GM23338 (cell line): ENCODE measurements at regions not wholly inside any gene's neighbourhood (a gene's known extent, or its start where the extent isn't known, plus 50 kb on each side); places are given as distances from the start of the nearest gene placed in this dataset.

Source experiments
- ATAC-seq: fragments of 200-7000 bp; cut with Tn5 transposase; 3 replicates; pipeline ENCODE4 v1.9.1; 2020
- DNase-seq: peaks from one replicate; pipeline ENCODE4 v3.0.0-alpha.2; 2015; ENCODE audit warnings: low spot score
- H2AFZ ChIP-seq: fragments of 200-600 bp; sonication (generic); 2 replicates; pipeline ENCODE4 v1.8.0; 2016; ENCODE audit warnings: antibody characterized with exemption, mild to moderate bottlenecking, moderate library complexity
- H3F3A ChIP-seq: fragments of 200-600 bp; sonication (generic); replicated peaks from 2 replicates; pipeline ENCODE4 v1.8.0; 2017; ENCODE audit warnings: antibody characterized with exemption, mixed run types, low read depth
- H3K27ac ChIP-seq: fragments of 200-600 bp; sonication (generic); 2 replicates; pipeline ENCODE4 v1.6.1; 2016; ENCODE audit warnings: low read depth
- H3K27me3 ChIP-seq: fragments of 200-600 bp; sonication (generic); 2 replicates; pipeline ENCODE4 v1.8.0; 2016; ENCODE audit warnings: mild to moderate bottlenecking, mixed run types, moderate library complexity; ENCODE audit not compliant: insufficient read depth
- H3K36me3 ChIP-seq: fragments of 200-600 bp; sonication (generic); 2 replicates; pipeline ENCODE4 v1.8.0; 2016; ENCODE audit warnings: mild to moderate bottlenecking; ENCODE audit not compliant: insufficient read depth
- H3K4me1 ChIP-seq: fragments of 200-600 bp; sonication (generic); 2 replicates; pipeline ENCODE4 v1.8.0; 2016; ENCODE audit warnings: mild to moderate bottlenecking, moderate library complexity; ENCODE audit not compliant: insufficient read depth
- H3K4me2 ChIP-seq: fragments of 200-600 bp; sonication (generic); 2 replicates; pipeline ENCODE4 v1.7.1; 2017; ENCODE audit warnings: mixed run types
- H3K4me3 ChIP-seq: fragments of 200-600 bp; sonication (generic); 2 replicates; pipeline ENCODE4 v1.6.1; 2016; ENCODE audit warnings: mixed run types
- H3K79me2 ChIP-seq: fragments of 200-600 bp; sonication (generic); replicated peaks from 2 replicates; pipeline ENCODE4 v1.8.0; 2017; ENCODE audit warnings: mild to moderate bottlenecking; ENCODE audit not compliant: insufficient read depth
- H3K9me2 ChIP-seq: fragments of 200-600 bp; sonication (generic); 2 replicates; pipeline ENCODE4 v1.8.0; 2017; ENCODE audit not compliant: insufficient read depth
- H4K20me1 ChIP-seq: fragments of 200-600 bp; sonication (generic); replicated peaks from 2 replicates; pipeline ENCODE4 v1.8.0; 2017; ENCODE audit warnings: mild to moderate bottlenecking; ENCODE audit not compliant: insufficient read depth
- H3K27ac Mint-ChIP-seq: 2 replicates; pipeline ENCODE4 v1.8.0; 2020; ENCODE audit warnings: inconsistent platforms, mild to moderate bottlenecking, moderate library complexity, mixed read lengths
- H3K27me3 Mint-ChIP-seq: 3 replicates; pipeline ENCODE4 v1.8.0; 2022; ENCODE audit warnings: low read depth, mild to moderate bottlenecking, moderate library complexity, mixed read lengths, inconsistent platforms; ENCODE audit not compliant: insufficient read depth, poor library complexity
- H3K36me3 Mint-ChIP-seq: 3 replicates; pipeline ENCODE4 v1.8.0; 2021; ENCODE audit warnings: low read depth, mild to moderate bottlenecking, inconsistent platforms, moderate library complexity, mixed read lengths
- H3K4me1 Mint-ChIP-seq: 3 replicates; pipeline ENCODE4 v1.8.0; 2020; ENCODE audit warnings: mild to moderate bottlenecking, inconsistent platforms, mixed read lengths
- H3K4me3 Mint-ChIP-seq: 3 replicates; pipeline ENCODE4 v1.8.0; 2021; ENCODE audit warnings: moderate library complexity, mild to moderate bottlenecking, inconsistent platforms, mixed read lengths
- H3K9me3 Mint-ChIP-seq: 3 replicates; pipeline ENCODE4 v1.8.0; 2020; ENCODE audit warnings: moderate library complexity, mild to moderate bottlenecking, inconsistent platforms, mixed read lengths
- CREB1 ChIP-seq: fragments of 250-450 bp; sonication (Bioruptor Pico); IDR thresholded peaks from 2 replicates; pipeline ENCODE4 v1.5.0; 2020; ENCODE audit warnings: low read depth, mild to moderate bottlenecking, moderate library complexity
- EZH2 ChIP-seq: fragments of 200-600 bp; sonication (generic); IDR thresholded peaks from one replicate; pipeline ENCODE4 v1.8.0; 2017; ENCODE audit warnings: antibody characterized with exemption, mild to moderate bottlenecking, low read depth; ENCODE audit not compliant: unreplicated experiment
- EZH2phosphoT487 ChIP-seq: fragments of 200-600 bp; sonication (generic); IDR thresholded peaks from one replicate; pipeline ENCODE4 v1.8.1; 2018; ENCODE audit warnings: antibody characterized with exemption; ENCODE audit not compliant: unreplicated experiment
- NANOG ChIP-seq: IDR thresholded peaks from 2 replicates; pipeline ENCODE4 v1.6.1; 2016; ENCODE audit warnings: antibody characterized with exemption, borderline replicate concordance
- POLR2AphosphoS5 ChIP-seq: IDR thresholded peaks from 2 replicates; pipeline ENCODE4 v1.6.1; 2016; ENCODE audit warnings: antibody characterized with exemption, low read depth
- TF ChIP-seq, protein P1 (sequence below): fragments of 250-450 bp; sonication (Bioruptor Pico); IDR thresholded peaks from 2 replicates; pipeline ENCODE4 v1.5.0; 2020; ENCODE audit warnings: mild to moderate bottlenecking, moderate library complexity

DNA sequence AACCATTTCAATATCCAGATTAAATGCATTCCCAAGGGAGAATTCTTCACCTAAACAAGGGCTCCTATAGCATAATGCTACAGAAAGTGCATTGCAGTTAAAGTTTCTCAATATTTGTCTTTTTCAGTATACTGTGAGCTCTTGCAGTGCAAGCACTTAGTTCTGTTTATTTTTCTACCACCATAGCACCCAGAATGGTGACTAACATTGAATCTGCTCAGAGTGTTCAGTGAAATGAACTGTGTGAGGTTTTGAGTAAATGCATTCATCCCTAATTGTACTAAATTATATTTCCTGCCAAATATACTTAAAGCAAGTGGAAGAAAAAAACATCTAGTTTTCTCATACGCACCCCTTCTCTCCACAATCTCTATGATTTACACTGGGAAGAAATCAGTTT lies 383.9 kb downstream of the PCDH7 start (continued):
- TF ChIP-seq, protein P1, sequence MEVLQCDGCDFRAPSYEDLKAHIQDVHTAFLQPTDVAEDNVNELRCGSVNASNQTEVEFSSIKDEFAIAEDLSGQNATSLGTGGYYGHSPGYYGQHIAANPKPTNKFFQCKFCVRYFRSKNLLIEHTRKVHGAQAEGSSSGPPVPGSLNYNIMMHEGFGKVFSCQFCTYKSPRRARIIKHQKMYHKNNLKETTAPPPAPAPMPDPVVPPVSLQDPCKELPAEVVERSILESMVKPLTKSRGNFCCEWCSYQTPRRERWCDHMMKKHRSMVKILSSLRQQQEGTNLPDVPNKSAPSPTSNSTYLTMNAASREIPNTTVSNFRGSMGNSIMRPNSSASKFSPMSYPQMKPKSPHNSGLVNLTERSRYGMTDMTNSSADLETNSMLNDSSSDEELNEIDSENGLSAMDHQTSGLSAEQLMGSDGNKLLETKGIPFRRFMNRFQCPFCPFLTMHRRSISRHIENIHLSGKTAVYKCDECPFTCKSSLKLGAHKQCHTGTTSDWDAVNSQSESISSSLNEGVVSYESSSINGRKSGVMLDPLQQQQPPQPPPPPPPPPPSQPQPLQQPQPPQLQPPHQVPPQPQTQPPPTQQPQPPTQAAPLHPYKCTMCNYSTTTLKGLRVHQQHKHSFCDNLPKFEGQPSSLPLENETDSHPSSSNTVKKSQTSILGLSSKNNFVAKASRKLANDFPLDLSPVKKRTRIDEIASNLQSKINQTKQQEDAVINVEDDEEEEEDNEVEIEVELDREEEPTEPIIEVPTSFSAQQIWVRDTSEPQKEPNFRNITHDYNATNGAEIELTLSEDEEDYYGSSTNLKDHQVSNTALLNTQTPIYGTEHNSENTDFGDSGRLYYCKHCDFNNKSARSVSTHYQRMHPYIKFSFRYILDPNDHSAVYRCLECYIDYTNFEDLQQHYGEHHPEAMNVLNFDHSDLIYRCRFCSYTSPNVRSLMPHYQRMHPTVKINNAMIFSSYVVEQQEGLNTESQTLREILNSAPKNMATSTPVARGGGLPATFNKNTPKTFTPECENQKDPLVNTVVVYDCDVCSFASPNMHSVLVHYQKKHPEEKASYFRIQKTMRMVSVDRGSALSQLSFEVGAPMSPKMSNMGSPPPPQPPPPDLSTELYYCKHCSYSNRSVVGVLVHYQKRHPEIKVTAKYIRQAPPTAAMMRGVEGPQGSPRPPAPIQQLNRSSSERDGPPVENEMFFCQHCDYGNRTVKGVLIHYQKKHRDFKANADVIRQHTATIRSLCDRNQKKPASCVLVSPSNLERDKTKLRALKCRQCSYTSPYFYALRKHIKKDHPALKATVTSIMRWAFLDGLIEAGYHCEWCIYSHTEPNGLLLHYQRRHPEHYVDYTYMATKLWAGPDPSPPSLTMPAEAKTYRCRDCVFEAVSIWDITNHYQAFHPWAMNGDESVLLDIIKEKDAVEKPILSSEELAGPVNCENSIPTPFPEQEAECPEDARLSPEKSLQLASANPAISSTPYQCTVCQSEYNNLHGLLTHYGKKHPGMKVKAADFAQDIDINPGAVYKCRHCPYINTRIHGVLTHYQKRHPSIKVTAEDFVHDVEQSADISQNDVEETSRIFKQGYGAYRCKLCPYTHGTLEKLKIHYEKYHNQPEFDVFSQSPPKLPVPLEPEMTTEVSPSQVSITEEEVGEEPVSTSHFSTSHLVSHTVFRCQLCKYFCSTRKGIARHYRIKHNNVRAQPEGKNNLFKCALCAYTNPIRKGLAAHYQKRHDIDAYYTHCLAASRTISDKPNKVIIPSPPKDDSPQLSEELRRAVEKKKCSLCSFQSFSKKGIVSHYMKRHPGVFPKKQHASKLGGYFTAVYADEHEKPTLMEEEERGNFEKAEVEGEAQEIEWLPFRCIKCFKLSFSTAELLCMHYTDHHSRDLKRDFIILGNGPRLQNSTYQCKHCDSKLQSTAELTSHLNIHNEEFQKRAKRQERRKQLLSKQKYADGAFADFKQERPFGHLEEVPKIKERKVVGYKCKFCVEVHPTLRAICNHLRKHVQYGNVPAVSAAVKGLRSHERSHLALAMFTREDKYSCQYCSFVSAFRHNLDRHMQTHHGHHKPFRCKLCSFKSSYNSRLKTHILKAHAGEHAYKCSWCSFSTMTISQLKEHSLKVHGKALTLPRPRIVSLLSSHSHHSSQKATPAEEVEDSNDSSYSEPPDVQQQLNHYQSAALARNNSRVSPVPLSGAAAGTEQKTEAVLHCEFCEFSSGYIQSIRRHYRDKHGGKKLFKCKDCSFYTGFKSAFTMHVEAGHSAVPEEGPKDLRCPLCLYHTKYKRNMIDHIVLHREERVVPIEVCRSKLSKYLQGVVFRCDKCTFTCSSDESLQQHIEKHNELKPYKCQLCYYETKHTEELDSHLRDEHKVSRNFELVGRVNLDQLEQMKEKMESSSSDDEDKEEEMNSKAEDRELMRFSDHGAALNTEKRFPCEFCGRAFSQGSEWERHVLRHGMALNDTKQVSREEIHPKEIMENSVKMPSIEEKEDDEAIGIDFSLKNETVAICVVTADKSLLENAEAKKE (CRISPR knock-in tag), result no peak
- TF ChIP-seq EZH2phosphoT487 (no peak), POLR2AphosphoS5 (no peak), NANOG (no peak), CREB1 (CRISPR knock-in tag) (no peak)

DNA sequence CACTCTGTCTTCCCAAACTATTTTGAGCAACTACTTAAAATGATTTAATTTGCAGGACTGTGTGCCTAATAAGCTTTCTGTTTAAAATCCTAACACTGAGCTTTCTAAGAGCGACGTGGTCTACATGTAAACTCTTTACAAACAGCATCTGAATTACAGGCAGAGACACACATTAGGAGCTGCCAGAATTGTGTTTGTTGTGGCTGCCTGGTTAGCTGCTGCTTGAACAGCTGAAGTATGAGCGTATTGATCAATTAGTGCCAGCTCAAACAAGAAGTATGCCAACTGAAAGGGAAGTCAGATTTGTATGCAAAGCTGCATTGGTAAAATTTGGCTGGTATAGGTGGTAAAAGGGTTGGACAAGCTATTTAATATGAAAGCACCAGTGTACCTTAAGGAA lies 384.4 kb downstream of the PCDH7 start:
- no peak for DNase-seq
- peaks cover 2% of the 10 kb centered on the region for H3K27me3 Mint-ChIP-seq
- H3K36me3 Mint-ChIP-seq, result no peaks in the 10 kb centered on the region

DNA sequence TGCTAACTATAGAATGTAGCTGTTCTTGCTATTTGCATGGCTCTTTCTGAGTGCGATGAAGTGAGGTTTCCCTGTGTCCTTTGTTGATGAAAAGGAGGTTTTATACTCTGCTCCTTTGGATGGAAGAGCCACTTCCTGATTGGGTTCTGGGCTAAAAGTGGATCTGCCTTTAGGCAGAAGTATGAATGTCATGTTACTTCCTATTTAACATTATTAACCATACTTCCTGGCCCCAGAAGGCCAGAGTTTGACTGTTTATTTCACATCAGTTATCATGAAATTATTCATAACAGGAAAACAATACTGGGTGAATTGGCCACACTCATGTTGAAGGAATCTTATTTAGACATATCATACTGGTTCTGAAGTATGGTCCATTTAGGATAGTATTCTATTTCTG lies 386.2 kb downstream of the PCDH7 start:
- Histone ChIP-seq H3K4me2 (no peak overlapping the region), H4K20me1 (no peaks in the 10 kb centered on the region), H3K4me3 (no peak overlapping the region), H3F3A (no peaks in the 10 kb centered on the region), H3K9me2 (no peaks in the 10 kb centered on the region), H3K27ac (no peak overlapping the region), H2AFZ (no peak overlapping the region), H3K79me2 (no peaks in the 10 kb centered on the region), H3K4me1 (no peaks in the 10 kb centered on the region), H3K27me3 (no peaks in the 10 kb centered on the region), H3K36me3 (no peaks in the 10 kb centered on the region)
- no peaks in the 10 kb centered on the region for H3K9me3 Mint-ChIP-seq
- H3K36me3 Mint-ChIP-seq, result no peaks in the 10 kb centered on the region
- H3K4me3 Mint-ChIP-seq, result no peak overlapping the region
- no peak for ATAC-seq
- H3K27ac Mint-ChIP-seq, result no peak overlapping the region
- DNase-seq, result no peak
- H3K27me3 Mint-ChIP-seq, result peaks cover 2% of the 10 kb centered on the region
- H3K4me1 Mint-ChIP-seq, result no peaks in the 10 kb centered on the region
- TF ChIP-seq, protein P1 (CRISPR knock-in tag), result no peak
- TF ChIP-seq EZH2phosphoT487 (no peak), NANOG (no peak)

More for the DNA sequence above, 384.4 kb downstream of the PCDH7 start:
- Histone ChIP-seq H3K9me2 (no peaks in the 10 kb centered on the region), H3K27me3 (no peaks in the 10 kb centered on the region), H3K79me2 (no peaks in the 10 kb centered on the region), H3K36me3 (no peaks in the 10 kb centered on the region), H3K4me1 (no peaks in the 10 kb centered on the region), H4K20me1 (no peaks in the 10 kb centered on the region), H3F3A (no peaks in the 10 kb centered on the region), H3K4me2 (no peak overlapping the region), H2AFZ (no peak overlapping the region), H3K27ac (no peak overlapping the region), H3K4me3 (no peak overlapping the region)
- Mint-ChIP-seq H3K4me1 (no peaks in the 10 kb centered on the region), H3K27ac (no peak overlapping the region), H3K4me3 (no peak overlapping the region), H3K9me3 (no peaks in the 10 kb centered on the region)
- no peak for ATAC-seq
- no peak for TF ChIP-seq POLR2AphosphoS5
- TF ChIP-seq EZH2, result no peak
